Activated naive CD8-positive, alpha-beta T cell treated with anti-CD3 and anti-CD28 coated beads for 36 hours (primary cell): ENCODE measurements at regions not wholly inside any gene's neighbourhood (a gene's known extent, or its start where the extent isn't known, plus 50 kb on each side); places are given as distances from the start of the nearest gene placed in this dataset.

ENCODE experiments used
- DNase-seq: peaks from one replicate; pipeline ENCODE4 v3.0.0; 2021
- H3K27ac Mint-ChIP-seq: one replicate; pipeline ENCODE4 v1.8.0; 2022; ENCODE audit warnings: mild to moderate bottlenecking, moderate library complexity, mixed read lengths
- H3K27me3 Mint-ChIP-seq: one replicate; pipeline ENCODE4 v1.8.0; 2022; ENCODE audit warnings: mild to moderate bottlenecking, mixed read lengths
- H3K36me3 Mint-ChIP-seq: one replicate; pipeline ENCODE4 v1.8.0; 2021; ENCODE audit warnings: mild to moderate bottlenecking, mixed read lengths
- H3K4me1 Mint-ChIP-seq: one replicate; pipeline ENCODE4 v1.8.0; 2021; ENCODE audit warnings: mixed read lengths
- H3K4me3 Mint-ChIP-seq: one replicate; pipeline ENCODE4 v1.8.0; 2022; ENCODE audit warnings: mild to moderate bottlenecking, moderate library complexity, mixed read lengths
- H3K9me3 Mint-ChIP-seq: one replicate; pipeline ENCODE4 v1.8.0; 2022; ENCODE audit warnings: mixed read lengths

DNA sequence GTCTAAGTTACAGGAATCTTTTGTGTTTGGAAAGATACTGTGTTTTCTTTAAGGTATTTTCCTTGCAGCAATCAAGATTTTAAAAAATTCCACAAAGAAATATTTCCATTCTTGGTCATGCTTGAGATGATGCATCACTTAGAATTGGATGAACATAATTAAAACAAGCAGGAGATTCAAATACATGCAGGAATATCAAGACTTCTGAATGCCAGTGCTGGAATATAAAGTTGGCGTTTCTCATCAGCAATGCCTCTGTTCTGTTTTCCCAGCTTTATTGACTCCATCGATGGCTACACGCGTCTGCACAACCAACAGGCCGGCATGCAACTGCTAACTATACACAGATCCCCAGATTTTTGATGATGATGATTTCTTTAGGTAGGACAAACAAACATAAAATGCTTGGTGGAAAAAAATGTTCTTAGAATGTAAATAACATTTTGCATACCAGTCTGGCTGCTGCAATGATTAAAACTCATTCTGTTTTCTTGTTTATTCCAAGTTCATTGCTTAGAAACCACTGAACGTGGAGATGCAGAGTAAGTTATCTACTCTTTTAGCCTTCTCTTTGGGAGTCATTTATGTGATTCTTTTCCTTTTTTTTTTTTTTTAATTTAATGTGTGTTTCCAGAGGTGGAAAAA lies 91.3 kb upstream of the FAM171A1 start:
- Mint-ChIP-seq H3K4me1 (peaks cover 7% of the 10 kb centered on the region), H3K9me3 (no peaks in the 10 kb centered on the region), H3K27ac (no peak overlapping the region), H3K27me3 (peaks cover 11% of the 10 kb centered on the region), H3K36me3 (no peaks in the 10 kb centered on the region), H3K4me3 (no peak overlapping the region)
- DNase-seq = no peak

DNA sequence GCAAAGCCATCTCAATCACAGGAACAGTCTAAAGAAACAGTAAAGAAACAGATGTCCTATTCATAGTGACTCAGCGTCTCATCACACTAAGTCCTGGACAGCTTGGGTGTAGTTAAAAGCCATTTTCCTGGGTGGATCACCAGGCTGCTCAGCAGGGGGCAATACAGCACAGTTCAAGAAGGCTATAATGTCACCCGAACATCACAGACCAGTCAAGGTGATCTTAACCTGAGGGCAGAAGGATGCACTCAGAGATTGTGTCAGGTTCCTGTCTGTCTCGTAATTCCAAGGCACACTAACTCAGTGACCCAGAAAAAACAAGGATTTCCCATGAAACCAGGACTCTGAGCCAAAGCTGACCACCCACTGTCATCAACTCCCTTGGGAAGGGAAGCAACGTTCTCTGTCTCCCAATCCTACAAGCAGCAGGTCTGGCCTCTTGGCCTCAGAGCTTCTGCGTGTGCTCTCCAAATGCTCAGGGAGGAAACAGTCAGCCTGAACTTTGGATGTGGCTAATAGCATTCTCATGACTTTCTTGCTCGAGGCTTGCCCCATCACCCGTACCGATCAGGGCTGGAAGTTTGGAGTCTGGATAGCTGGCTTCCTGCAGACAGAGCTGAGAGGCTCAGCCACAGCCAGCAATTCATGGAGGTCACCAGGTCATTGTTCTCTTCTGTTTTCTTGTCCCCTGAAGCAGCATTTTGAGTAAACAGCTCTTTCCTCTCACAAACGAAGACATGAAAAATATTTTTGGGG lies 90.4 kb upstream of the FAM171A1 start:
- Mint-ChIP-seq H3K36me3 (no peaks in the 10 kb centered on the region), H3K27me3 (peaks cover 18% of the 10 kb centered on the region), H3K27ac (no peak overlapping the region), H3K9me3 (no peaks in the 10 kb centered on the region), H3K4me3 (no peak overlapping the region), H3K4me1 (peaks cover 7% of the 10 kb centered on the region)
- DNase-seq = no peak

DNA sequence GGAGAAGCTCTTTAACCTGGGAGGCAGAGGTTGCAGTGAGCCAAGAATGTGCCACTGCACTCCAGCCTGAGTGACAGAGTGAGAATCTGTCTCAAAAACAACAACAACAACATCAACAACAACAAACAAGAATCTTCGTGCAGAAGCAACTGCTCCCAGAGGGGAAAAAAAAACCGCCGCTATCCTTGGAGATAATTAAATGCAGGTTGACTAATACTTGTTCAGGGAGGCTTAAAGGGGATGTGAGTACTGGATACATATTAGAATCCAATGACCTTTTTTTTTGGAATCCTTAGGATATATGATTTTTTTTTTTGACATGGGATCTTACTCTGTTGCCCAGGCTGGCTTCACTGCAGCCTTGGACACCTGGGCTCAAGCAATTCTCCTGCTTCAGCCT lies 89.6 kb upstream of the FAM171A1 start:
- H3K4me1 Mint-ChIP-seq = peaks cover 7% of the 10 kb centered on the region
- no peak for DNase-seq
- peaks cover 18% of the 10 kb centered on the region for H3K27me3 Mint-ChIP-seq
- H3K4me3 Mint-ChIP-seq = no peak overlapping the region
- no peaks in the 10 kb centered on the region for H3K9me3 Mint-ChIP-seq
- no peaks in the 10 kb centered on the region for H3K36me3 Mint-ChIP-seq
- no peak overlapping the region for H3K27ac Mint-ChIP-seq

DNA sequence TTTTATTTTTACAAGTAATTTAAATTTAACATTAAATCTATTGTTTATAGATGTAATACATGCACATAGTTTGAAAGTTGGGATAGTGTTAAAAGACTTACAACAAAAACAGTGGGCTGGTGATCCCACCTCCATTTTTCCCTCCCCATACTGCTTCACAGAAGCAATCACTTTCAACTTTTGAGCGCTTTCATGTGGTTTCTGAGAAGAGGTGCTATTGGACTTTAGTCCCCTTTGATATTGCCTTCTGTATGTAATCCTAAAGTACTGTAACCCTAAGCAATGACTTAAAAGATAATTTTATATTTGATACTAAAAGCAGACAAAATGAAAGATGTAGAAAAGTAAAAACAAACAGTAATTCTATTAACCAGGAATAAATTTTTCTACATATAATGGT lies 88.1 kb upstream of the FAM171A1 start:
- no peak overlapping the region for H3K4me3 Mint-ChIP-seq
- DNase-seq = no peak
- H3K27me3 Mint-ChIP-seq = peaks cover 21% of the 10 kb centered on the region
- no peak overlapping the region for H3K27ac Mint-ChIP-seq
- H3K4me1 Mint-ChIP-seq = peaks cover 7% of the 10 kb centered on the region
- H3K36me3 Mint-ChIP-seq = no peaks in the 10 kb centered on the region
- no peaks in the 10 kb centered on the region for H3K9me3 Mint-ChIP-seq

DNA sequence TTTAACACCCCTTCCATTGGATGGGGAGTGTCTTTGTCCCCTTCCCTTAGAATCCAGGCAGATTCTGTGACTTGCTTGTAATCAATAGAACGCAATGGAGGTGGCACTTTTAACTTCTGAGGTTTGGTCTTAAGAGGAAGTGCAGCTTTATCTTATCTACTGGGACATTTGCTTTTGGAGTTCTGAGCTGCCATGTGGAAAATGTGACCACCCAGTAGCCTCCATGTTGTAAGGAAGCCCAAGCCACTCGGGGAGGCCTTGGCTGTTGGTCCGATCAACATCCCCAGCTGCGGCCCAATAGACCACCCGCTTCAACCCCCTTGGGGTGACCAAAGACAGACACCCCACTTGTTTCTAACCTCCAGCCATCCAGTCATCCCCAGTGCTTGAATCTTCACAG lies 86.3 kb upstream of the FAM171A1 start:
- Mint-ChIP-seq H3K4me1 (peaks cover 7% of the 10 kb centered on the region), H3K27ac (no peak overlapping the region), H3K36me3 (no peaks in the 10 kb centered on the region), H3K4me3 (no peak overlapping the region), H3K9me3 (no peaks in the 10 kb centered on the region), H3K27me3 (peaks cover 26% of the 10 kb centered on the region)
- no peak for DNase-seq

DNA sequence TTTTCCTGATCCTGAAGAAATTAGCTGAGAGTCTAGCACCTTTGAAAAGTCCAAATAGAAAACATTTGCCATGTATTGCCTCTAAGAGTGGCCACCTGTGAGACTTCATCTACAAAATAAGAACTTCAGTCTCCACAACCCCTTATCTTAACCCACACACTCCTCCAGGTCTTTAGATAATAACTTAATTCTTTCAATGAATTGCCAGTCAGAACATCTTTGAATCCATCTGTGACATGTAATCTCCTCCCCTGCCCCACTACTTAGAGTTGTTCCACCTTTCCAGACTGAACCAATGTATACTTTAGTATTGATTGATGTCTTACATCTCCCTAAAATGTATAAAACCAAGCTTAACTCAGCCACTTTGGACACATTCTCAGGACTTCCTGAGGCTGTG lies 84.4 kb upstream of the FAM171A1 start:
- Mint-ChIP-seq H3K9me3 (no peaks in the 10 kb centered on the region), H3K4me1 (peaks cover 7% of the 10 kb centered on the region), H3K36me3 (no peaks in the 10 kb centered on the region), H3K4me3 (no peak overlapping the region), H3K27me3 (peaks cover 30% of the 10 kb centered on the region), H3K27ac (no peak overlapping the region)
- DNase-seq = no peak

DNA sequence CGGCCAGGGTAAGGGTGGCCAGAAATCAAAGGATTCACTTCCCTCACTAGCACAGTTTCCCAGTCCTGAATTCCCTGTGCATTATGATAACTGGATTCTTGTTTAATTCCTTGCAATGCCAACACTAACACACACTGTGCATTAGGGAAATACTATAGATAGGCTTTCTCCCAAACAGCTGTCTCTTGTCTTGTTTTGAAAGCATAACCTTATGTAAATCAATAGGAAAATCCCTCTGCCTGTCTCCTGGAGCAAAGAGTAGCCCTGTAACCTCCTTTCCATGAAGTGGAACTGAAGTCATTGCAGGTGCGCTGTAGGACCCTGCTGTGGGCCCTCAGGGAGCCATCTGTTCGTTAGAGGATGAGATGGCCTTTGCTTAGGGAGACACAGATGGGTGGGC lies 82.8 kb upstream of the FAM171A1 start:
- DNase-seq = no peak

DNA sequence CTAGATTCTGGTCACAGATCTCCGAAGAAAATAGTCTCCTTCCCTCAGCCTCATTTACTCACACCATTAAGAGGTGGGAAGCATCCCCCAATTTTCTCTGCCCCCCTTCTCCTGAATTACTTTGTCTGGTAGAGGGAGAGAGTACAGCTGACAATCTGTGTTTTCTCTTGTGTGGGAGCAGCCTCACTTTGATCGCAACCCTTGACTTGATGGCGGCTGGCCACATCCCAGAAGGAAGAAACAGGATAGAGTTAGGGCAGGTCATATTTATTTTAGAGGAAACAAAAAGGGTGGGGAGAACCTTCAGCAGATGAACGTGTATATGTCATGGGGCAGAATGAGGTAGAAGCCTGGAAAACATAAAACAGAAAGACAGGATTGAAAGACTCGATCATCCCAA lies 82.4 kb upstream of the FAM171A1 start:
- Mint-ChIP-seq H3K9me3 (no peaks in the 10 kb centered on the region), H3K27ac (no peak overlapping the region), H3K27me3 (peaks cover 36% of the 10 kb centered on the region), H3K4me3 (no peak overlapping the region), H3K36me3 (no peaks in the 10 kb centered on the region), H3K4me1 (peaks cover 3% of the 10 kb centered on the region)
- DNase-seq = no peak

More for the DNA sequence above, 82.8 kb upstream of the FAM171A1 start:
- Mint-ChIP-seq H3K27ac (no peak overlapping the region), H3K4me3 (no peak overlapping the region), H3K9me3 (no peaks in the 10 kb centered on the region), H3K4me1 (peaks cover 7% of the 10 kb centered on the region), H3K27me3 (peaks cover 36% of the 10 kb centered on the region), H3K36me3 (no peaks in the 10 kb centered on the region)

DNA sequence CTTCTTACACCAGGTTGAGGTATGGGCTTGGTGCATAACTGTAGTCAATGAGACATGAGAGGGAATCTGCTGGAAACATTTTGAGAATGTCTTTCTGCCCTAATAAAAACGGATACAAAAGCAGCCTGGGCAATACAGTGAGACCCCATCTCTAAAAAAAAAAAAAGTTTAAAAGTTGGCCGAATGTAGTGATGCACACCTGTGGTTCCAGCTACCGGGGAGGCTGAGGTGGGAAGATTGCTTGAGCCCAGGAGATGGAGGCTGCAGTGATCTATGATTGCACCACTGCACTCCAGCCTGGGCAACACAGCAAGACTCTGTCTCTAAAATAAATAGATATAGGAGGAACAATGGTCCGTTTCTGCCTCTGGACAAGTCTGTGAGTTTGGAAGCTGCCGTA lies 81.5 kb upstream of the FAM171A1 start:
- peaks cover 36% of the 10 kb centered on the region for H3K27me3 Mint-ChIP-seq
- no peaks in the 10 kb centered on the region for H3K4me1 Mint-ChIP-seq
- no peaks in the 10 kb centered on the region for H3K36me3 Mint-ChIP-seq
- H3K9me3 Mint-ChIP-seq = no peaks in the 10 kb centered on the region
- H3K27ac Mint-ChIP-seq = no peak overlapping the region
- DNase-seq = no peak
- no peak overlapping the region for H3K4me3 Mint-ChIP-seq

DNA sequence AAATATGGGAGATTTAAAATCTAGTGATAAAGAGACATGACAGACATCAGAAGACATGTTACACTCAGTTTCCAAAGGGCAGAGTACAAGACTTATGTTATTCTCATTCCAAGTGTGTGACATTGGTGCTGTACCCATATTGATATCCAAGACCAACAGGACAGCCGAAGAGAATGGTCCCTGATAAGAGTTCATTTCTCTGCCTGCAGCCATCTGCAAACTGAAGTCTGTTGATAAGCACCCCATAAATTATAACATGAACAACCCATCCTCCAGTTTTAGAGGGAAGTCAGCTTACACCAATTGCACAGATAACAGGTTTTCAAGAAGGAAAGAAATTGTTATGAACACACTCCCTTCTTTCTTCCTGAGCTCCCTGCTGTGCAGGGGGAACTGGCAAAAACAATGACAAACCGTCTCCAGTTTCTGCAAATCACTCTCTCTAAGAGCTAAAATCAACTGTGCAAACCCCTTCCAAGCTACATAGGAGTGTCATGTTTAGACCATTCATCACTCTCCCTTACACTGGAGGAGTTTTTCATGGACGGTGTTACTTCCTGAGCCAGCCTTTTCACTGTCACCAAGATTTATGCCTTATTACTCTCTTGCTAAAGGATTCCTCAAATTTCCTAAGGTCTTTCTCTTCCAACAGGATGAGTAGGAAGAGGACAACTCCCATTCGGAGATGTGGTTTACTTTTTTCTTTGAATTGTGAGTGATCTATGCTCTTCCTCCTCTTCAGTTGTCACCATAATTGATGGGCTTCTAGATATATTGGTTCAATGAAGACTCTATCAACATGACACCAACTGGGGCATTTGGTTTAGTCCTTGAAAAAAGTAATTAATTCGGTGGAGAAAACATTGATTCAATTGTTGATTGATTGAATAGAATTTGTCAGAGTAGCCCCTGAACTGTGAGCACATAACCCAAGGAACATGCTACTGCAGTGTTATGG lies 80.3 kb upstream of the FAM171A1 start:
- H3K27me3 Mint-ChIP-seq = peaks cover 28% of the 10 kb centered on the region
- no peaks in the 10 kb centered on the region for H3K4me1 Mint-ChIP-seq
- no peaks in the 10 kb centered on the region for H3K36me3 Mint-ChIP-seq
- no peaks in the 10 kb centered on the region for H3K9me3 Mint-ChIP-seq
- H3K27ac Mint-ChIP-seq = no peak overlapping the region
- no peak overlapping the region for H3K4me3 Mint-ChIP-seq
- no peak for DNase-seq

DNA sequence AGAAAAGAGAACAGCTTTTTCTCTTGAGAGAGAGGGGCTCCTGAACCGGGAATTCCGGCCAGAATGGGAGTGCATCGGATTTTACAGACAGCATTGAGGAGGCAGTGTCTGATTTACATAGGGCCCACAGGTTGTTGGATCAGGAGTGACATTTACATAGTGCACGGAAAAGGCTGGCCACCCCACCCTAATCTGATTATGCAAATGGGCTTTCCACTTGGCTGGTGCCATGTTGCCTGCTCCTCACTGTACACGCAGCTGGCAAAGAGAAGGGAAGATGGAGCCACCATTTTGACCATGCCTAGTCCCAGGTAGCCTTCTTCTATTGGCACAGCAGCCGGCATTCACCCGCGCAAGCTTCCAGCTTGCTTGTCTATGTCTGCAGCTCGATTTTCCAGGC lies 77.5 kb upstream of the FAM171A1 start:
- Mint-ChIP-seq H3K36me3 (no peaks in the 10 kb centered on the region), H3K4me3 (no peak overlapping the region), H3K4me1 (no peaks in the 10 kb centered on the region), H3K27ac (no peak overlapping the region), H3K9me3 (no peaks in the 10 kb centered on the region), H3K27me3 (peaks cover 36% of the 10 kb centered on the region)
- no peak for DNase-seq

DNA sequence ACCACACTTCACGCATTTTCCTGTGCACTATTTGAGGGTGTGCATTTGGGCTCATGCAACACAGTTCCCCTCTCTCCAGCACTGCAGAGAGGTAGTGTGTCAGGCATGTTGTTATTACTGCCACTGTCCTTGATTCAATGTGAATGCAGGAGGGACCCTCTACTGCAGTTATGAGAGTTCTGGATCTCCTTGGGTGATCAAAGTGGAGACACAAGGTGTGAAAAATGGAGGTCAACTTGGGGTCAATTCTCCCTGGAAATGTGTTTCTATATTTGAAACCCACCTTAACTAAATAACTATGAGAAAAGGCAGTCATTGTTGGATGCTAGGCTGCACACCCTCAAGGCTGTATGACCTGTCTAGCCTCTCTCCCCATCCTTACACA lies 73.9 kb upstream of the FAM171A1 start:
- no peak overlapping the region for H3K4me3 Mint-ChIP-seq
- no peak overlapping the region for H3K27ac Mint-ChIP-seq
- DNase-seq = no peak
- no peaks in the 10 kb centered on the region for H3K9me3 Mint-ChIP-seq
- no peaks in the 10 kb centered on the region for H3K4me1 Mint-ChIP-seq
- H3K36me3 Mint-ChIP-seq = no peaks in the 10 kb centered on the region
- peaks cover 30% of the 10 kb centered on the region for H3K27me3 Mint-ChIP-seq

DNA sequence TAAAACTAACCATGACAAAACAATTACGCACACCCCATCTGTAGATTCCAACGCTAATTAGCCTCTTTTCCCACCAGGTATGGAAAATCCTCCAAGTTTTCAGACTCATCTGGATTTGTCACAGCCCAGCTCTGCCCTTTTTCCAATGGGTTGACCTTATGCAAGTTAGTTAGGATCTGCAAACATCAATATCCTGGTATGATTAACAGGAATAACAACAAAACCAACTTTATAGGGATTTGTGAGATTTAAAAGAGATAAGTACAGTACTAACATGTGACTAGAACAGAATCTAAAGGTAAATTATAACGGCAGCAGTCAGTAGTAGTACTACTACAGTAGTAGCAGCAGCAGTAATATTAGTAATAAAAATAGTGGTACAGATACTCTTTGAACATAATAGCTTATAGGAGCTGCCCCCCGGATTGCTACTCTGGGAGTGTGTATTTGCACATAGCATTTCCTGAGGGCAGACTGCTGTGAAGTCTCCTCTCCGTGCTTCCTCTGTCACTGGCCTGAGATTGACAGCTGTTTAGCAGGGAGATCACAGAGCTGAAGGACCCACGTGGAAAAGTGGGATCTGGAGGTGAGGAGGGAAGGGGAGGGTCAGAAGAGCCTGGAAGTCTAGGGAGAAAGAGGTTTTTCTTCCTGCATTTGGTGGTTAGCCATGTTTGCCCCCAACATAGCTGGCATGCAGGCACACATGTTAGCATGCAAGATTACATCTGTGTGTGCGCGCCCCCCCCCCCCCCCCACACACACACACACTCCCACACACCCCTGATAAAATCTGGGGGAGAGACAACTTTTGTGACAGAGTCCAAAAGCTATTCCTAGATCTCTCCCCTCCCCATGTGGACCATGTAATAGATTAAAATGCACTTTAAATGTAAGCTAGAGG lies 73.3 kb upstream of the FAM171A1 start:
- no peak for DNase-seq
- H3K4me3 Mint-ChIP-seq = no peak overlapping the region
- peaks cover 4% of the 10 kb centered on the region for H3K4me1 Mint-ChIP-seq
- no peak overlapping the region for H3K27ac Mint-ChIP-seq
- H3K36me3 Mint-ChIP-seq = no peaks in the 10 kb centered on the region
- no peaks in the 10 kb centered on the region for H3K9me3 Mint-ChIP-seq
- peaks cover 28% of the 10 kb centered on the region for H3K27me3 Mint-ChIP-seq

DNA sequence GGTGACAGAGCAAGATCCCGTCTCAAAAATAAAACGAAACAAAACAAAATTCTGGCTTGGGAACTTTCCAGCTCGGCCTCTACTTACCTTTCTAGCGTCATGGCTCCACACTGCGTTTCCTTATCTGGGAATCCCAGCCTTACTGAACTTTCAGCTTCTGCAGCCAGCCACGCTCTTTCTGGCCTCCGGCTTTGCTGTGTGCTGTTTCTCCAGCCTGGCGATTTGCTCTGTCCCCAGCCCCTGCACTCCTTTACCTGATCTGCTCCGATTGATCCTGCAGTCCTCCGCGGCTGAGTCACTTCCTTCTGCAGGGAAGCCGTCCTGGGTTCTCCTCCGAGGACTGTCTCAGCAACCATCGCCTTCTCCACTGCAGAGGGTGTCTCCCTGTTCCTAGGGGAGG lies 71.0 kb upstream of the FAM171A1 start:
- Mint-ChIP-seq H3K27me3 (peaks cover 32% of the 10 kb centered on the region), H3K4me1 (peaks cover 4% of the 10 kb centered on the region), H3K4me3 (no peak overlapping the region), H3K36me3 (no peaks in the 10 kb centered on the region), H3K9me3 (no peaks in the 10 kb centered on the region), H3K27ac (no peak overlapping the region)
- no peak for DNase-seq
